PC-9 (cell line): ENCODE measurements at regions not wholly inside any gene's neighbourhood (a gene's known extent, or its start where the extent isn't known, plus 50 kb on each side); places are given as distances from the start of the nearest gene placed in this dataset.
"Not testable (repeated sequence)": the region's sequence is repeated elsewhere in the genome, so short reads cannot be mapped to it uniquely, and the experiment has no call there.

Source experiments
- BruUV-seq: library from RNA; stranded (reverse); fragments of 400-500 nt; replicated peaks from 2 replicates; lab custom pipeline; 2021; lab: Mats Ljungman, UMichigan
- CTCF ChIA-PET: fragments of 300-600 bp; sonication (Branson Sonifier 250); formaldehyde crosslinking; loops from one replicate; lab custom pipeline; 2022; ENCODE audit warnings: antibody characterized with exemption; lab: Charles Lee
- POLR2A ChIA-PET: fragments of 300-600 bp; sonication (Branson Sonifier 250); formaldehyde crosslinking; loops from one replicate; lab custom pipeline; 2022; ENCODE audit warnings: antibody characterized with exemption; ENCODE audit not compliant: unreplicated experiment; lab: Charles Lee
- DNase-seq, 2 experiments: peaks; one replicate each; pipeline versions ENCODE4 v3.0.0 to v3.0.0-alpha.2; 2015 to 2022; ENCODE audit warnings: mixed read lengths in 1 of 2
- H2AFZ ChIP-seq: fragments of 200-600 bp; sonication (generic); 2 replicates; pipeline ENCODE4 v1.8.1; 2017; ENCODE audit warnings: antibody characterized with exemption
- H3F3A ChIP-seq: fragments of 200-600 bp; sonication (generic); 2 replicates; pipeline ENCODE4 v1.8.1; 2017; ENCODE audit warnings: antibody characterized with exemption, mild to moderate bottlenecking, low read depth; ENCODE audit not compliant: insufficient read depth
- H3K27ac ChIP-seq: fragments of 200-600 bp; sonication (generic); 2 replicates; pipeline ENCODE4 v1.6.1; 2016; ENCODE audit warnings: mixed run types
- H3K27me3 ChIP-seq: fragments of 200-600 bp; sonication (generic); 2 replicates; pipeline ENCODE4 v1.6.1; 2016; ENCODE audit warnings: low read depth, mixed run types; ENCODE audit not compliant: insufficient read depth
- H3K36me3 ChIP-seq: fragments of 200-600 bp; sonication (generic); 2 replicates; pipeline ENCODE4 v1.6.1; 2016; ENCODE audit warnings: low read depth, mixed run types
- H3K4me1 ChIP-seq: fragments of 200-600 bp; sonication (generic); replicated peaks from 2 replicates; pipeline ENCODE4 v1.6.1; 2016; ENCODE audit warnings: mixed run types; ENCODE audit not compliant: insufficient read depth
- H3K4me2 ChIP-seq: fragments of 200-600 bp; sonication (generic); 2 replicates; pipeline ENCODE4 v1.6.1; 2017; ENCODE audit warnings: mixed run types
- H3K4me3 ChIP-seq: fragments of 200-600 bp; sonication (generic); 2 replicates; pipeline ENCODE4 v1.6.1; 2016; ENCODE audit warnings: mixed run types
- H3K79me2 ChIP-seq: fragments of 200-600 bp; sonication (generic); 2 replicates; pipeline ENCODE4 v1.6.1; 2017; ENCODE audit warnings: low read depth, mixed run types
- H3K9me2 ChIP-seq: fragments of 200-600 bp; sonication (generic); 2 replicates; pipeline ENCODE4 v1.8.1; 2017; ENCODE audit warnings: mild to moderate bottlenecking; ENCODE audit not compliant: insufficient read depth
- H3K9me3 ChIP-seq: fragments of 200-600 bp; sonication (generic); 2 replicates; pipeline ENCODE4 v1.8.1; 2016; ENCODE audit warnings: low read depth; ENCODE audit not compliant: insufficient read depth
- H4K20me1 ChIP-seq: fragments of 200-600 bp; sonication (generic); 2 replicates; pipeline ENCODE4 v1.8.1; 2017; ENCODE audit not compliant: insufficient read depth
- CTCF ChIP-seq: fragments of 200-600 bp; sonication (generic); conservative IDR thresholded peaks from 2 replicates; pipeline ENCODE4 v1.6.1; 2017; ENCODE audit warnings: mixed run types, antibody characterized with exemption, mild to moderate bottlenecking, moderate library complexity
- EZH2 ChIP-seq: fragments of 200-600 bp; sonication (generic); IDR thresholded peaks from 2 replicates; pipeline ENCODE4 v1.8.0; 2017; ENCODE audit warnings: antibody characterized with exemption, low read depth
- intact Hi-C: fragments of 100-400 bp; cut with micrococcal nuclease; formaldehyde crosslinking; loops from one replicate; pipeline ENCODE4 v1.10.0; 2022; ENCODE audit not compliant: unreplicated experiment

GRCh38 chr3:1456781-1457311 is 364.0 kb downstream of the CNTN6 start:
- intact Hi-C loops, result no loop called here
- TF ChIP-seq EZH2 (no peak), CTCF (no peak)
- H4K20me1 ChIP-seq, result no peaks in the 10 kb centered on the region
- no peak for DNase-seq
- H3K4me3 ChIP-seq, result no peak overlapping the region
- BruUV-seq, result no TSS peak
- ChIA-PET CTCF (no interaction called here), POLR2A (no interaction called here)
- no peak overlapping the region for H2AFZ ChIP-seq
- no peaks in the 10 kb centered on the region for H3K27me3 ChIP-seq
- no peaks in the 10 kb centered on the region for H3K36me3 ChIP-seq
- no peaks in the 10 kb centered on the region for H3F3A ChIP-seq
- H3K9me3 ChIP-seq, result no peaks in the 10 kb centered on the region
- no peak overlapping the region for H3K27ac ChIP-seq
- H3K4me2 ChIP-seq, result no peak overlapping the region
- no peaks in the 10 kb centered on the region for H3K9me2 ChIP-seq
- no peaks in the 10 kb centered on the region for H3K79me2 ChIP-seq
- H3K4me1 ChIP-seq, result no peaks in the 10 kb centered on the region

- no peaks in the 10 kb centered on the region for H3K9me3 ChIP-seq
- no peak overlapping the region for H3K4me2 ChIP-seq
- no TSS peak for BruUV-seq
- no peaks in the 10 kb centered on the region for H3K4me1 ChIP-seq
- no peaks in the 10 kb centered on the region for H3F3A ChIP-seq
- intact Hi-C loops, result no loop called here
- ChIA-PET CTCF (no interaction called here), POLR2A (no interaction called here)
- no peak for TF ChIP-seq EZH2
- TF ChIP-seq CTCF, result no peak
- H3K9me2 ChIP-seq, result no peaks in the 10 kb centered on the region
- H4K20me1 ChIP-seq, result no peaks in the 10 kb centered on the region
- no peaks in the 10 kb centered on the region for H3K36me3 ChIP-seq
- H3K4me3 ChIP-seq, result no peak overlapping the region
- no peaks in the 10 kb centered on the region for H3K79me2 ChIP-seq
- H2AFZ ChIP-seq, result no peak overlapping the region
- H3K27ac ChIP-seq, result no peak overlapping the region
- no peaks in the 10 kb centered on the region for H3K27me3 ChIP-seq
- DNase-seq, result no peak
These were observed 369.5 kb downstream of the CNTN6 start for GRCh38 chr3:1462371-1462770.

- no TSS peak for BruUV-seq
- Histone ChIP-seq H3F3A (no peaks in the 10 kb centered on the region), H4K20me1 (no peaks in the 10 kb centered on the region), H3K27ac (no peak overlapping the region), H3K79me2 (no peaks in the 10 kb centered on the region), H3K9me2 (no peaks in the 10 kb centered on the region), H3K4me3 (no peak overlapping the region), H2AFZ (no peak overlapping the region), H3K9me3 (no peaks in the 10 kb centered on the region), H3K27me3 (no peaks in the 10 kb centered on the region), H3K36me3 (no peaks in the 10 kb centered on the region), H3K4me2 (no peak overlapping the region), H3K4me1 (no peaks in the 10 kb centered on the region)
- CTCF ChIA-PET, result no interaction called here
- no peak for DNase-seq
- POLR2A ChIA-PET, result no interaction called here
- TF ChIP-seq CTCF (no peak), EZH2 (no peak)
- intact Hi-C loops, result no loop called here
These were observed 370.1 kb downstream of the CNTN6 start for GRCh38 chr3:1462856-1463450.

- BruUV-seq, POLR2A ChIA-PET, CTCF ChIA-PET, H3F3A ChIP-seq, H3K4me2 ChIP-seq, H3K4me1 ChIP-seq, DNase-seq, H3K4me3 ChIP-seq, H3K9me3 ChIP-seq, H2AFZ ChIP-seq, intact Hi-C loops, H3K36me3 ChIP-seq, H3K27ac ChIP-seq, H3K9me2 ChIP-seq, H4K20me1 ChIP-seq, H3K79me2 ChIP-seq, H3K27me3 ChIP-seq: not testable (repeated sequence)
These were observed 372.3 kb downstream of the CNTN6 start for GRCh38 chr3:1465091-1465490.
